Keratinocyte (primary cell): ENCODE measurements at regions not wholly inside any gene's neighbourhood (a gene's known extent, or its start where the extent isn't known, plus 50 kb on each side); places are given as distances from the start of the nearest gene placed in this dataset.

Experiments used
- DNase-seq: peaks from one replicate; pipeline ENCODE4 v3.0.0-alpha.2; 2011; ENCODE audit warnings: low read depth, missing footprints, low spot score
- FAIRE-seq: peaks from 2 replicates; lab custom pipeline; 2011; peaks lifted over from hg19 to GRCh38; lab: Jason Lieb, UNC
- H2AFZ ChIP-seq: 2 replicates; pipeline ENCODE4 v1.6.0; 2012; ENCODE audit warnings: low read length, control low read depth, inconsistent platforms; ENCODE audit not compliant: control insufficient read depth
- H3K27ac ChIP-seq: 2 replicates; pipeline ENCODE4 v1.5.1; 2011; ENCODE audit warnings: low read length; ENCODE audit not compliant: control insufficient read depth, insufficient read depth
- H3K27me3 ChIP-seq: 3 replicates; pipeline ENCODE4 v1.6.0; 2011; ENCODE audit warnings: low read length; ENCODE audit not compliant: control insufficient read depth, insufficient read depth; ENCODE audit errors: extremely low read depth
- H3K36me3 ChIP-seq, 2 experiments: 2 replicates in 1 of 2; 3 replicates in 1 of 2; pipeline ENCODE4 v1.5.1; 2011; ENCODE audit warnings: low read length in 2 of 2, mild to moderate bottlenecking in 1 of 2; ENCODE audit not compliant: control insufficient read depth in 2 of 2, insufficient read depth in 2 of 2; ENCODE audit errors: extremely low read depth in 1 of 2
- H3K4me1 ChIP-seq: 3 replicates; pipeline ENCODE4 v1.5.1; 2011; ENCODE audit warnings: low read length; ENCODE audit not compliant: control insufficient read depth, insufficient read depth; ENCODE audit errors: extremely low read depth
- H3K4me2 ChIP-seq: 3 replicates; pipeline ENCODE4 v1.6.0; 2011; ENCODE audit warnings: low read depth, low read length; ENCODE audit not compliant: control insufficient read depth, insufficient read depth; ENCODE audit errors: extremely low read depth
- H3K4me3 ChIP-seq, 3 experiments: fragments of 200-600 bp in 1 of 3; sonication (generic) in 1 of 3; 2 replicates in 2 of 3; 3 replicates in 1 of 3; pipeline ENCODE4 v1.5.1; 2011 to 2016; ENCODE audit warnings: low read length in 3 of 3, mild to moderate bottlenecking in 3 of 3, control low read depth in 2 of 3, inconsistent platforms in 1 of 3, low read depth in 1 of 3, mixed read lengths in 1 of 3, mixed run types in 1 of 3, moderate library complexity in 1 of 3; ENCODE audit not compliant: control insufficient read depth in 2 of 3, insufficient read depth in 2 of 3; ENCODE audit errors: extremely low read depth in 1 of 3
- H3K79me2 ChIP-seq: 2 replicates; pipeline ENCODE4 v1.6.0; 2012; ENCODE audit warnings: low read length; ENCODE audit not compliant: control insufficient read depth, insufficient read depth
- H3K9ac ChIP-seq: 3 replicates; pipeline ENCODE4 v1.6.0; 2011; ENCODE audit warnings: low read length; ENCODE audit not compliant: control insufficient read depth, insufficient read depth; ENCODE audit errors: extremely low read depth
- H3K9me1 ChIP-seq: 3 replicates; pipeline ENCODE4 v1.6.0; 2011; ENCODE audit warnings: low read length; ENCODE audit not compliant: control insufficient read depth, insufficient read depth; ENCODE audit errors: extremely low read depth
- H3K9me3 ChIP-seq: 2 replicates; pipeline ENCODE4 v1.5.1; 2012; ENCODE audit warnings: low read depth, low read length; ENCODE audit not compliant: control insufficient read depth
- H4K20me1 ChIP-seq: 3 replicates; pipeline ENCODE4 v1.6.0; 2011; ENCODE audit warnings: low read length; ENCODE audit not compliant: control insufficient read depth, insufficient read depth; ENCODE audit errors: extremely low read depth
- CTCF ChIP-seq, 3 experiments: IDR thresholded peaks in 1 of 3; conservative IDR thresholded peaks in 1 of 3; optimal IDR thresholded peaks in 1 of 3; 2 replicates in 2 of 3; 3 replicates in 1 of 3; pipeline versions ENCODE3 to v1.5.1; 2011; ENCODE audit warnings: low read length in 3 of 3, mild to moderate bottlenecking in 3 of 3, moderate library complexity in 2 of 3, control low read depth in 1 of 3, inconsistent platforms in 1 of 3; ENCODE audit not compliant: insufficient read depth in 2 of 3; ENCODE audit errors: extremely low read depth in 1 of 3
- EZH2 ChIP-seq: IDR thresholded peaks from one replicate; pipeline ENCODE4 v1.6.1; 2012; ENCODE audit warnings: inconsistent platforms, mild to moderate bottlenecking, low read length, moderate library complexity
- dilution Hi-C: fragments of 300-500 bp; cut with MboI; formaldehyde crosslinking; loops from one replicate; pipeline ENCODE4 v1.7.0; 2020; ENCODE audit warnings: low sequenced_read_pairs; ENCODE audit not compliant: extremely low pct_ligation_motif_present

GRCh38 chr1:89457046-89457445 is 67.6 kb upstream of the LRRC8B start:
- Histone ChIP-seq H3K4me1 (peaks cover 19% of the 10 kb centered on the region), H3K4me2 (no peak overlapping the region), H3K27ac (no peak overlapping the region), H3K36me3 (no peaks in the 10 kb centered on the region), H3K9me1 (no peaks in the 10 kb centered on the region), H2AFZ (no peak overlapping the region), H3K79me2 (no peaks in the 10 kb centered on the region), H3K9me3 (no peaks in the 10 kb centered on the region), H3K9ac (no peak overlapping the region), H3K4me3 (no peak overlapping the region), H4K20me1 (no peaks in the 10 kb centered on the region), H3K27me3 (no peaks in the 10 kb centered on the region)
- DNase-seq (no peak), FAIRE-seq (no peak)
- dilution Hi-C loops, result no loop called here
- no peak for TF ChIP-seq CTCF (optimal IDR thresholded peaks at IDR 0.05 in 1 of 3, IDR thresholded peaks at IDR 0.05 in 1 of 3, conservative IDR thresholded peaks at IDR 0.05 in 1 of 3; ENCODE audit: extremely low read depth in 1 of 3, insufficient read depth in 2 of 3, low read length in 3 of 3)
- TF ChIP-seq EZH2, result no peak

- Histone ChIP-seq H3K27me3 (no peaks in the 10 kb centered on the region), H3K4me1 (peaks cover 5% of the 10 kb centered on the region), H3K27ac (no peak overlapping the region), H2AFZ (no peak overlapping the region), H4K20me1 (no peaks in the 10 kb centered on the region), H3K79me2 (no peaks in the 10 kb centered on the region), H3K9ac (no peak overlapping the region), H3K4me3 (no peak overlapping the region), H3K36me3 (no peaks in the 10 kb centered on the region), H3K9me1 (no peaks in the 10 kb centered on the region), H3K9me3 (no peaks in the 10 kb centered on the region), H3K4me2 (no peak overlapping the region)
- no peak for TF ChIP-seq CTCF (optimal IDR thresholded peaks at IDR 0.05 in 1 of 3, IDR thresholded peaks at IDR 0.05 in 1 of 3, conservative IDR thresholded peaks at IDR 0.05 in 1 of 3; ENCODE audit: extremely low read depth in 1 of 3, insufficient read depth in 2 of 3, low read length in 3 of 3)
- no peak for TF ChIP-seq EZH2
- FAIRE-seq, result no peak
- dilution Hi-C loops, result no loop called here
- DNase-seq, result no peak
Measured at GRCh38 chr1:89459081-89459480, 65.5 kb upstream of the LRRC8B start.
